Spleen (tissue), 7 donors: ENCODE measurements at regions not wholly inside any gene's neighbourhood (a gene's known extent, or its start where the extent isn't known, plus 50 kb on each side); places are given as distances from the start of the nearest gene placed in this dataset.

Source experiments
- CTCF ChIP-seq, 11 experiments: fragments of 200-600 bp in 7 of 11; fragments of 450-650 bp in 4 of 11; sonication (generic) in 4 of 11; IDR thresholded peaks in 8 of 11; conservative IDR thresholded peaks in 3 of 11; 1 replicate in 7 of 11; 2 replicates in 4 of 11; pipeline versions ENCODE4 v1.4.0 to v1.8.0; 2016 to 2021; ENCODE audit warnings: antibody characterized with exemption in 11 of 11, inconsistent platforms in 4 of 11, mild to moderate bottlenecking in 1 of 11
- POLR2A ChIP-seq, 3 donors: fragments of 450-650 bp; IDR thresholded peaks; one replicate each; pipeline ENCODE4 v1.5.1; 2017; ENCODE audit warnings: antibody characterized with exemption in 3 of 3, mild to moderate bottlenecking in 1 of 3
- POLR2AphosphoS5 ChIP-seq, 3 donors: sonication (generic); formaldehyde crosslinking; IDR thresholded peaks; one replicate each; pipeline ENCODE4 v1.5.1; 2017; ENCODE audit warnings: antibody characterized with exemption in 3 of 3
- donor health status: DM: no; HTN: no; CAD: no; lungs with moderate emphysema.
- donor health status: DM: no; HTN: no; CAD: no.
- donor health status: DM: no; HTN: no; CAD: no.

GRCh38 chr6:68237205-68237604 lies 397.9 kb upstream of the ADGRB3 start:
- TF ChIP-seq POLR2A (IDR thresholded peaks at IDR 0.05) (no peak), CTCF (IDR thresholded peaks at IDR 0.05 in 8 of 11, conservative IDR thresholded peaks at IDR 0.05 in 3 of 11) (no peak), POLR2AphosphoS5 (IDR thresholded peaks at IDR 0.05) (no peak)
